Lower lobe of right lung (tissue), 2 donors: ENCODE measurements at regions not wholly inside any gene's neighbourhood (a gene's known extent, or its start where the extent isn't known, plus 50 kb on each side); places are given as distances from the start of the nearest gene placed in this dataset.

Experiments used
- ATAC-seq, 2 donors: fragments of 200-7000 bp; cut with Tn5 transposase; one replicate each; pipeline ENCODE4 v1.9.1; 2020 to 2022; ENCODE audit warnings: mild to moderate bottlenecking in 2 of 2, moderate library complexity in 2 of 2
- DNase-seq: peaks from one replicate; pipeline ENCODE4 v3.0.0-alpha.2; 2020
- H3K27ac ChIP-seq: fragments of 200-600 bp; one replicate; pipeline ENCODE4 v1.8.0; 2022
- H3K27me3 ChIP-seq: fragments of 200-600 bp; one replicate; pipeline ENCODE4 v1.8.0; 2022; ENCODE audit warnings: low read depth
- H3K36me3 ChIP-seq: fragments of 200-600 bp; one replicate; pipeline ENCODE4 v1.8.0; 2022; ENCODE audit warnings: mild to moderate bottlenecking
- H3K4me1 ChIP-seq: fragments of 200-600 bp; one replicate; pipeline ENCODE4 v1.8.0; 2022
- H3K4me3 ChIP-seq: fragments of 200-600 bp; one replicate; pipeline ENCODE4 v1.8.0; 2022; ENCODE audit warnings: mild to moderate bottlenecking
- H3K9me3 ChIP-seq: fragments of 200-600 bp; one replicate; pipeline ENCODE4 v1.8.0; 2022
- CTCF ChIP-seq: fragments of 200-600 bp; IDR thresholded peaks from one replicate; pipeline ENCODE4 v1.8.0; 2022; ENCODE audit warnings: antibody characterized with exemption, mild to moderate bottlenecking
- intact Hi-C: fragments of 100-400 bp; cut with DNase I; formaldehyde crosslinking; loops from one replicate; pipeline ENCODE4 v1.11.0; 2022
- donor health status: DM: no; HTN: yes; CAD: no; lungs with severe emphysema.

- intact Hi-C loops = no loop called here
- DNase-seq = no peak
- peaks cover 38% of the 10 kb centered on the region for H3K4me1 ChIP-seq
- no peaks in the 10 kb centered on the region for H3K36me3 ChIP-seq
- TF ChIP-seq CTCF = no peak
- no peaks in the 10 kb centered on the region for H3K9me3 ChIP-seq
- H3K4me3 ChIP-seq = no peak overlapping the region
- no peak for ATAC-seq
- H3K27ac ChIP-seq = no peak overlapping the region
- H3K27me3 ChIP-seq = peaks cover 34% of the 10 kb centered on the region
These were observed 60.6 kb upstream of the GATA2 start for GRCh38 chr3:128553560-128553959.

- Histone ChIP-seq H3K27ac (no peak overlapping the region), H3K9me3 (no peaks in the 10 kb centered on the region), H3K36me3 (no peaks in the 10 kb centered on the region), H3K4me3 (no peak overlapping the region), H3K4me1 (peaks cover 42% of the 10 kb centered on the region), H3K27me3 (peaks cover 24% of the 10 kb centered on the region)
- TF ChIP-seq CTCF = no peak
- DNase-seq (no peak), ATAC-seq (no peak)
- intact Hi-C loops = no loop called here
These were observed 58.9 kb upstream of the GATA2 start for GRCh38 chr3:128551867-128552266.

- Histone ChIP-seq H3K27me3 (peaks cover 22% of the 10 kb centered on the region), H3K4me3 (no peak overlapping the region), H3K27ac (no peak overlapping the region), H3K9me3 (no peaks in the 10 kb centered on the region), H3K4me1 (peaks cover 39% of the 10 kb centered on the region), H3K36me3 (no peaks in the 10 kb centered on the region)
- intact Hi-C loops = no loop called here
- DNase-seq = no peak
- ATAC-seq = no peak
- TF ChIP-seq CTCF = no peak
These were observed 58.5 kb upstream of the GATA2 start for GRCh38 chr3:128551451-128551850.

- no peak for DNase-seq
- no peak for TF ChIP-seq CTCF
- no peak overlapping the region for H3K4me3 ChIP-seq
- no peaks in the 10 kb centered on the region for H3K36me3 ChIP-seq
- H3K4me1 ChIP-seq = peaks cover 34% of the 10 kb centered on the region
- intact Hi-C loops = no loop called here
- H3K9me3 ChIP-seq = no peaks in the 10 kb centered on the region
- no peak overlapping the region for H3K27ac ChIP-seq
- peaks cover 15% of the 10 kb centered on the region for H3K27me3 ChIP-seq
- no peak for ATAC-seq
These were observed 57.6 kb upstream of the GATA2 start for GRCh38 chr3:128550471-128551126.

- Histone ChIP-seq H3K9me3 (no peaks in the 10 kb centered on the region), H3K4me1 (peaks cover 32% of the 10 kb centered on the region), H3K36me3 (no peaks in the 10 kb centered on the region), H3K4me3 (no peak overlapping the region), H3K27ac (peak overlapping the region; percentile 69), H3K27me3 (peaks cover 9% of the 10 kb centered on the region)
- no peak for DNase-seq
- ATAC-seq = no peak
- intact Hi-C loops = no loop called here
- no peak for TF ChIP-seq CTCF
These were observed 57.1 kb upstream of the GATA2 start for GRCh38 chr3:128550113-128550440.
